ENCODE measurements at regions not wholly inside any gene's neighbourhood (a gene's known extent, or its start where the extent isn't known, plus 50 kb on each side); places are given as distances from the start of the nearest gene placed in this dataset.

DNA sequence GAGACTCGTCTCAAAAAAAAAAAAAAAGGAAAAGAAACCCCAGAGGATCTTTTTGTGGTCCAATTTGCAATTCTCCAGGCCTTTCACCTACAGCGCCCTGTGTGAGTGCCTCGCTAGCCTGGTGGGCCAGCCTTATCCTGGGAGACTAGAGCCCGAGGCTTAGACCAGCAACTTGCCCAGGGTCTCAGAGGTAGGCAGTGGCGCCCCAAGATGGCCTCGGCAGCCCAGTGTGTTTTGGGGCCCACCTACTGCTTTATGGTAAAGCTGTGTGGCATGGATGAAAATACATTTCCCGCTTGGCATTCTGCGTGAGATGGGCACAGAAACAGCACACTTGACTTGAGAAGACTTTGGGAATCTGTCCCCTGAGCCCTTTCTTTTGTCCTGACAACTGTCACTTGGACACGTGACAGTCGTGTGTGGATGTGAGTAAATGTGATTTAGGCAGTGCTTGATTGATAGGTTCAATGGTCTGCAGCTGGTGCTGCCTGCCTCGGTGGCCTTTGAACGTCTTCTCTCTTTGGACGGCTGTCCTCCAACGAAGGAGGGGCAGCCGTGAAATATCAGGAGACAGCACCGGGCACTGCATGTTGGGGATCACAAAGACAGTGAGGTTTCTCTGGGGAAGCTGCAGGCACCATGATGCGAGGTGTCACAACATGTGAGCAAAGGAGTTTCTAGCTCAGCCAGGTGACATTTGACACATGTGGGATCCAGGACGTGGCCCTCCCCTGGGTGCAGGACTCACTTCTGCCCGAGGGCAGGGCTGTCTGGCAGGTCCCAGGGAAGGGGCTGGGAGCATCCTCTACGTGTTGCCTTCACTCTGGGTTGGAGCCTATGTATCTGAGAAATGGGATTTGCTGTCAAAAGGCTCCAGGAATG lies 209.5 kb upstream of the TWIST2 start:
- no peak for DNase-seq

DNA sequence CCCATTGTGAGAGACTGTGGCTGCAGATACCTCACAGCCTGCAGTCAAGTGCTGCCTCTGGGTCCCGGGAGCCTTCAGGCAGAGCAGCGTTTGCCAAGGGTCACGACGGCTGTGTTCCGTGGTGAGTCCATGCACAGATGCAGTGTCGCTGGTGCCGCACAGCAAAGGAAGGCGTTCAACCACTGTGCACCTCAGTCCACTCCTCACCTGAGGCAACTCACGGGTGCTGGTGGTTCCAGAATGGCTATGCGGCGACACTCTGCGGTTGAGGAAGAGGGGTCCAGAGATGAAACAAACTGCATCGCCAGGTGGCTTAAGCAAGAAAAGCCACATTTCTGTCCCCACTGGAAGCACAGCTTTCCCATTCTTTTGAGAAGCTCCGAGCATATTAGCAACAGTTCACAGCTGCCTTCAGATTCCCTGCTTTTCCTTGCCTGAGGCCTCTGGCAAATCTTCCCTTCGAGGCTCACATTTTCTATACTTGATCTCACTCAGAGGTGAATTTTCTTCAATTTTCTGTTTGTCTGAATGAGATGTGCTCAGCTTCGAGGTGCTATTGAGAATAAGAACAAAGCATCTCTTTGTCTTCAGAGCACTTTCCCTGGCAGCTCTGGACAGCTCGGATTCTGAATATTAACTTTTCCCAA lies 208.8 kb upstream of the TWIST2 start:
- DNase-seq, result no peak

DNA sequence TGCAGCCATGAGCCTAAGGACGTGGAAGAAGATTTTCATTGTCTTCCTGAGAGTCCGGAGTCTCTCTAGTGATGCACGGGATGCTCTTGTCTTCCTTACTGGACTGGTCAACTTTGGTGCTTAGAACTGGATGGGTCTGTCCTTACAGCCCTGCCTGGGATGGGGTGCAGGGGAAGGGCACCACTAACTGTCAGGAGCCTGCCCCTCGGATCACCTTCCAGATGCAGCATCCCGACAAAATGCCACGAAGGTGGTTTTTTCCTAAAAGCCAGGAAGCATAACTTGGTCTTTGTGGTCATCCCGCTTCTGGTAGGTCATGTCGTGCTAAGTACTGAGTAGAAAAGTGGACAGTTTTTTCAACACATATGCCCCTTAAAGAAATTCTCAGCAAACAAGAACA lies 207.4 kb upstream of the TWIST2 start:
- DNase-seq, result no peak

DNA sequence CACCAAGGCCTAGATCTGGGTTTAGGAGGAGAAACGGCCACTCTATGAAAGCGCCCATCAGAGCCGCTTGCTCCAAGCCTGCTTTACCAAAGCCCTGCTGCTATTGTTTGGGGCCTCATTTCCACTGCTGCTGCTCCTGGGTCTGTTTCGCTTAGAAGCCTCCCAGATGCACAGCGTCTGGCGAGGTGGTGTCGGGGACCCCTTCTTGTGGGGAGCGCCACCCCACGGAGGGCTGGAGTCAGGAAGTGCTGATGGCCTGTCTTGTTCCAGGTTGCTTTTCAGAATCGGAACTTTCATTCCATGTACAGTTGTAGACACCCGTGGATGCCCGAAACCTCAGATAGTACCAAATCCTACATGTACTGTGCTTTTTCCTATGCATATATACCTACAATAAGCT lies 204.9 kb upstream of the TWIST2 start:
- no peak for DNase-seq

DNA sequence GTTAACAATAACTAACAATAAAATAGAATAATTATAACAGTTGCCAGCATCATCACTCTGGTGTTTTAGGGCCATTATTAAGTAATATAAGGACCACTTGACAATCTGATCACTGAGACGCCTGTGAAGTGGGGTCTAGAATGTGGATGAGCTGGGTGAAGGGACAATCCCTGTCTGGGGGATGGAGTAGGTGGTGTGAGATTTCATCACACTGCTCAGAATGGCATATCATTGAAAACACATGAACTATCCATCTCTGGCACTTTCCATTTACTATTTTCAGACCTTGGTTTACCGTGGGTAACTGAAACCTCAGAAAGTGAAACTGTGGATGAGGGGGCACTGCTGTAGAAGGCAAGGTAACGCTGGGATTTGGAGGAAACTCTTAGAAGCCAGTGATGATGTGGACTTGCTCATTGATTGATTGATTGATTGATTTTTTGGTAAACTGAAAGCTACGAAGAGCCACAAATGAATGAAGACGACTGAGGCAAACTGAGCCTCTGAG lies 204.4 kb upstream of the TWIST2 start:
- no peak for DNase-seq

DNA sequence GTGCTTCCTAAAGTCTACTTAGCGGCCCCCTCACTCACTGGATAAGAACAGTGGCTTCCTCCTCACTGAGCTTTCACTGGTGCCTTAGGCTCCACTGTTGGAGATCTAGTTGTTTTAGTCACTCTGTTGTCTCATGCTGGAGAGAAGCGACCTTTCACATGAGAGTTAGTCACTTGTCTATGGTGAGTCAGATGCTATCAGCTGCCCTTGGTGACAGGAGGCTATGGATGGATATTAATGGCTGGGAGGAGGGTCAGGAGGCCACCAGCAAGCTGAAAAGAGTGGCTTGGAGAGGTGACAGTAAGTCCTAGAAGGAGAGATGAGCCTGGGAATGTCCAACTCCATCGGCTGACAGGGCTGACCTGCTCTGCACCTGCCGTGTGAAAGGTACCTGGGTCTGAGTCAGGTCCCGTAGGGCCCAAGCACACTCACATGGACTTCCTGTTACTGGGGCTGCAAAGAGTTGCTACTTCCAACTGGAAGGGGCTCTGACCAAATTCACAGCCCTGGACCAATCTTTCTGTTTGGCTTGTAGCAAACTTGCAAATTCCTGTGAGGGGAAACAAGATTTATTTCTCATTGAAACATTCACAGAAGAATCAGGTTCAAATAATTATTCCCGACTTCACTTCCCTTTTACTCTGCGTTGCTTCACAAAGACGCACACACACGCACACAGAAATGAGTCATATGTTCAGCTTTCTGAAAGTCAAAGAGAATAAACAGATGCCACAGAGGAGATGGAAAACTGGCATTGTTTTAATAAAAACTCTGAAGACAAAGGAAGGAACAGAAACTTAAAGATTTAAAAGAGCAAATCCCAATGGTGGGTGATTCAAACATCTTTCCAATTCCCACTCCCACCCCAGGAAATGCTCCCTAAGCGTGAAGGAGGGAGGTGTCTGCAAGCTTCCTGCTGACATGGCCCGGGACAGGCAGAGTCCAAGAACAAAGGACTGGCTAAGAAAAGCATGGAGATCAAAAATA lies 203.5 kb upstream of the TWIST2 start:
- DNase-seq, result no peak

DNA sequence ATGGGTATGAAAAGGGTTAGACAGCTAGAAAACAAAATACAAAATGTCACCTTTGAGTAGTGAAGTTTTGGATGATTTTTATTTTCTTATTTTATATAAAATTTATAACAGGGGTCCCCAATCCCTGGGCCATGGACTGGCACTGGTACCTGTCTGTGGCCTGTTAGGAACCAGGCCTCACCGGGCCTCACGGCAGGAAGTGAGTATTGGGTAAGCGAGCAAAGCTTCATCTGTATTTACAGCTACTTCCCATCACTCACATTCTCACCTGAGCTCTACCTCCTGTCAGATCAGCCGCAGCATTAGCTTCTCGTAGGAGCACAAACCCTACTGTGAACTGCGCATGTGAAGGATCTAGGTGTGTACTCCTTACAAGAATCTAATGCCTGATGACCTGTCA lies 202.8 kb upstream of the TWIST2 start:
- no peak for DNase-seq

DNA sequence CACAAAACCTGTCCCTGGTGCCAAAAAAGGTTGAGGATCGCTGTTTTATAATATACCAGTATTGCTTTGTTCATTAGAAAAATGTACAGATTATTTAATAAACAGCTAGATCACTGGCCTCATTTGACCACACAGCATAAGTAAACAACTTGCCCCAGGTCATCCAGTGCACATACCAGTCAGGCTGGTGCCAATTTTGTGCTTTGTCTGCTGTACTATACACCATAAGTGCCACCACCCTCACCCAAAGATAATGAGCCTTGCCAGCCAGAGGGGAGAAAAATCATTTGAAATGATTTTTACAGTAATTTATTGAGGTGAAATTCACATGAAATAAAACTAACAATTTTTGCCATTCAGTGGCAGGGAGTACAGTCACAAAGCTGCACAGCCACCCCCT lies 202.2 kb upstream of the TWIST2 start:
- DNase-seq, result no peak

DNA sequence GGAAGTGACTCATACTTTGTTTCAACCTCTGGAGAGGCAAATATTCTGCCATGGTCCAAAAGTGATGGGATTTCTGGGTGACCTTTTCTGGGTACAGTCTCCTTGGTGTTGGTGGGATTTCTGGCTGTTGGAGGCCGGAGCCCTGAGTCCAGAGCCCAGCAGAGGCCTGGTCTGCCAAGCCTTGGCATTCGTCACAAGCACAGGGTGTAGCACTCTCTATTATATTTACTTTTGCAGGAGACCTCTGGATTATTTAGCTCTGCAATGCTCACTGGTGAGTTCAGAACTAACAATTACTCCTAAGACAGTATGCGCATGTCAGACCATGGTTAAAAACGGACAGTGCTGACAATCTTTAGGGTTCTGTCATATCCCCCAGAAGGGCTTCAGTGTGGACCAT lies 201.6 kb upstream of the TWIST2 start:
- no peak for DNase-seq

DNA sequence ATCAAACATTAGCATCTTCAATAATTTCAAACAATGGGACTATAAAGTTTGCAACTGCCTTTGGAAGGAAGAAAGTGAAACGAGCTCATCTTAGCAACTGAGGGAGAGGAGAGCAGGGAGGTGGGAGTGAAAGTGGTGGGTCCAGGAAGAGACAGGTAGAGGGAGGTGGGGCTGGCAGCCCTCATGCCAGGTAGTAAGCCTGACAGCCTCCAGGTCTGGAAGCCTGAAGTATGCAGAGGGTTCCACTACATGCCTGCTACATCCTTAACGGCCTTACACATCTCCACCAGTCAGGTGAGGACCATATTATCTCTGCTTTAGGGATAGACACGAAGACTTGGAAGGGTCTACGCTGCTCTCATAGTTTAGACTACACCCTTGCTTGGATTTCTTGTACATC lies 201.1 kb upstream of the TWIST2 start:
- no peak for DNase-seq

DNA sequence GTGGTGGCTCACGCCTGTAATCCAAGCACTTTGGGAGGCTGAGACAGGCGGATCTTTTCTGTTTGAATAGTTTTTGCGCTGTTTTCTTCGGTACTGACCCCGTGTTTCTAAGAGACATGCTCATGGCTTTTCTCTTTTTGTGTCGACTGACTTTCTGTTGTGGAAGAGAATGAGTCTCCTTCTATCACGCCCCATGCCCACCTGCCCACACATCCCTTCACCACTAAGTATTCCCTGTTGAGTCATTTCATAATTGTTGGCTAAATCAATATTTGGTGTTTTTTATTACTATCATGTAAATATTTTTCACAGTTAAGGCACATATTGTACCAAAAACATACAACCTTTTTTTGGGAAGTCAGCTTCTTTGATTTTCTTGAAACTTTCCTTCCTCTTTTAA lies 198.8 kb upstream of the TWIST2 start:
- DNase-seq, result no peak

DNA sequence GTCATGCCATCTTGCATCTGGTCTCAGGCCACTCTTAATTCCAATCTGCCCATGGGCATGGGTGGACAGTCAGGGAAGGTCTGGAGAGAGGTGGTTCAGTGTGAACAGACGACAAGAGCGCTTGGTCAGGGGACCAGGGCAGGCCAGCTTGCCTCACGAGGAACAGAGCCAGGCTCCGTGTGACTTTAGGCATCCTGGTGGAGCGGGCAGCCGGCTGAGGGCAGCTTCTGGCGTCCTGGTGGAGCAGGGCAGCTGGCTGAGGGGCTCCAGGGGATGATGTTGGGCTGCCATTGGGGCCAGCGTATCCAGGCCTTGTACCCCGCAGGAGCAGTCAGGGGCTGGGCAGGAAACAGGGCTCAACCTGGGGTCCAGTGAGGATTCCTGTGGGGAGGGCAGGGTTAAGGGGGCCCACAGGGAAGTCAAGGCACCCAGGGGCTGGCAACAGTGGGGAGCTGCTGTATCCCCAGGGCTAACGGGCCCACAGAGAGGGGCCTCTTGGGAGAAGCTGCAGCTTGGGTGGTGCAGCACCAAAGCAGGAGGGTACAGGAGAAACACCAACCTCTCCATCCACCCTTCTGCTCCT lies 197.9 kb upstream of the TWIST2 start:
- DNase-seq, result no peak

DNA sequence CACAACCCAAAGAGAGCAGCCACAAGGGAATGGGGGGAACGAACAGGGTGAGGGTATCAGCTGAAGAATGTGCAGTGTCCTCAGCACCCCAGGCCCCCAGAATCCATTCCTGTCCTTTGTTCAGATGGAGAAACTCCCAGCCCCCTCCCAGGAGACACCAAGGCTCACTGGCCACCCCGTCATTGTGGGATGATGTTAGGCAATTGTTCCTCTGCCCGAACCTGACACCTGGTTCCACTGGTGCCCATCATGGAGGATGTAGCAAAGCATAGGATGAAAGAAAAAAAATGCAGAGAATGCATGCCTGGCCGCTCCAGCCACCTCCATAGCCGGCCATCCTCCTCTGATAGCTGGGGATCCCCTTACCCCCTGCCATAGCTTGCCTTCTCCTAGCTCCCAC lies 197.3 kb upstream of the TWIST2 start:
- no peak for DNase-seq

DNA sequence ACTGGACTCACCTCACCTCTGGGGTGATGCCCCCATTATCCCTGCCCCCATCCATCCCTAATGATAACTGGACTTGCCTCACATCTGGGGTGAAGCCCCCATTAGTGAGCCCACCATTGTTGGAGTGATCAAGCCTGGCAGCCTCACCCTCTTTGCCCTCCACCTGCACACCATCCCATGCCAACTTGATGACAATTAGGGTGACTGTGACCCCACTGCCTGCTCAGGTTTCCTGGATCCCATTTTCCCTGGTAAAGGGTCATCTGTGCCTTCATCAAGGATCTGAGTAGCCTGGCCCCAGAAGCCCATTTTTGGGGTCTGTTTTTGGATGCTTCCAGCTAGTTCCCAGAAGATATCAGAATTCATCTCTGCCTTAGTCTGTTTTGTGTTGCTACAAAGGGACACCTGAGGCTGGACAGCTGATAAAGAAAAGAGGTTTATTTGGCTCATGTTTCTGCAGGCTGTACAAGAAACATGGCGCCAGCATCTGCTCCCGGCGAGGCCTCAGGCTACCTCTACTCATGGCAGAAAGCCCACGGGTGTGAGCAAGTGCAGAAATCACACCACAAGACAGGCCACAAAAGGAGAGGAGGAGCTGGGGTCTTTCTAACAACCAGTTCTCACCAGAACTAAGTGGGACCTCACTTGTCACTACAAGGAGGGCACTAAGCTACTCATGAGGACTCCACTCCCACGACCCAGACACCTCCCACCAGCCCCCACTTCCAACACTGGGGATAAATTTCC lies 196.4 kb upstream of the TWIST2 start:
- DNase-seq, result no peak

DNA sequence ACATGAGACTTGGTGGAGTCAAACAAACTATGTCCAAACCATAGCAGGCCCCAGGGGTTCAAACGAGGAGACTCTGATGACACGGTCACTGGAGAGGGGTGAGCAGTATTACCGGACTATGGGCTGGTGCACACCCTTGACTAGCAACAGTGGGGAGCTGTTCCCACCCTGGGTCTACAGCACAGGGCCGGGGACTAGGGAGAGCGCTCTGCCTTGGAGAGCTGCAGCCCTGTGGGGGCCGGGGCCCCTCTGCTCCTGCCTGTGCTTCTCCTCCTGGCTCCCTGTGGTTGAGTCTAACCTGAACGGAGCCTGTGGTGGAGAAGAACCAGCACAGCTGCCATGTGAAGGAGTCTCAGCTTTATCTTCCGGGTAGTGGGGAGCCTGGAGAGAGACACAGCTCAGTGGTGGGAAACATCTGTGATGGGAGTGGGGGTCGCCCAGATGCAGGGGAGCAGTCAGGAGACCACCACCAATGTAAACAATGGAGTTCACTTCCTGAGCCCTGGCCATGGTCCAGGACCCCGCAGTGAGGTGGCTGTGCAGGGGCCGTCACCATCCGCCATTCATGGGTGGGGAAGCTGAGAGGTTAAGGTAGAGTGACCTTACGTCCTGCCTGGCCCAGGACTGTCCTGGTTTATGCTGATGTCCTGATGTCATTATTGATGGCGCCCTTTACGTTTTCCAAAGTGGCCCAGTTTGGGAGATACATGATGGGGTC lies 195.7 kb upstream of the TWIST2 start:
- no peak for DNase-seq

DNA sequence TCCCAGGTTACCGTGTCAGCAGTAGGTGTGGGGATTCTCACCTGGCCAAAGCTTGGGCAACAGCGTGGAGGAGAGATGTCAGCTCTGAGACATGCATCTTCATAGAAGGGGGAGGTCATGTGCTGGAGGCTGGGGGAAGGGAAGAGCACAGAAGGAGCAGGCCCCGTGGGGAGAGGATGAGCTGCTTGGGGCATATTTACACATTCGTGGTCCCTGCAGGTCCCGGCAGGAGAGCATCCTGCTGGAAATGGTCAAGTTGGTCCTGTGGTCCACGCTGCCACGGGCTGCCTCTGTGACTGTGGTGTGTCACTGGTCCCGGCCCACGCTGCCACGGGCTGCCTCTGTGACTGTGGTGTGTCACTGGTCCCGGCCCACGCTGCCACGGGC lies 195.1 kb upstream of the TWIST2 start:
- no peak for DNase-seq

DNA sequence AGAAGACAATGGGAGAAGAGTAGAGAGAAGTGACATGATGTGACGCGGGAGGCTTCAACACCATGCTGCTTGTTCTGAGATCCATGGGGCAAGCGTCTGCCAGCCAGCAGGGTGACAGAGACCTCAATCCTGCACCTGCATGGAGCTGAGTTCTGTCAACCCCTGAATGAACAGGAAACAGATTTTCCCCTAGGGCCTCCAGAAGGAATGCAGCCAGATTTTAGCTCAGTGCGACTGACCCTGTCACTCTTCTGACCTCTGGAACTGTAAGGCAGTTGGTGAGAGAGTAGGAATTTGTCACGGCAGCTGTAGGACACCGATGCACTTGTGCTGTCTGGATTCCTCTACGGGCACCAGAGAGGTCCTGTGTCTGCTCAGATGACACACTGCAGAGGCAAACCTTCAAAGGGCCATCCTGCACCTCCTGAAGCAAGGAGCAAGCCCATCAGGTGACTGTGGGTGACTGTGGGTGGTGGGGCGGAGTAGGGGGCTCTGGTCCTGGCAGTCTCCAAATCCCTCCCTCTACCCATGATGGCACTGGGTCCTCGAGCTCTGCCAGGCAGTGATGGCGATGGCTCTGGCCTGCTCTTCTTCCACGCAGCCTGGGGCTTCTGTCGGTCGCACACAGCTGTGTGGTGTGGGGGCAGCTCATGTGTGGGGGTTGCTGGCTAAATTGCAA lies 194.3 kb upstream of the TWIST2 start:
- DNase-seq, result no peak

DNA sequence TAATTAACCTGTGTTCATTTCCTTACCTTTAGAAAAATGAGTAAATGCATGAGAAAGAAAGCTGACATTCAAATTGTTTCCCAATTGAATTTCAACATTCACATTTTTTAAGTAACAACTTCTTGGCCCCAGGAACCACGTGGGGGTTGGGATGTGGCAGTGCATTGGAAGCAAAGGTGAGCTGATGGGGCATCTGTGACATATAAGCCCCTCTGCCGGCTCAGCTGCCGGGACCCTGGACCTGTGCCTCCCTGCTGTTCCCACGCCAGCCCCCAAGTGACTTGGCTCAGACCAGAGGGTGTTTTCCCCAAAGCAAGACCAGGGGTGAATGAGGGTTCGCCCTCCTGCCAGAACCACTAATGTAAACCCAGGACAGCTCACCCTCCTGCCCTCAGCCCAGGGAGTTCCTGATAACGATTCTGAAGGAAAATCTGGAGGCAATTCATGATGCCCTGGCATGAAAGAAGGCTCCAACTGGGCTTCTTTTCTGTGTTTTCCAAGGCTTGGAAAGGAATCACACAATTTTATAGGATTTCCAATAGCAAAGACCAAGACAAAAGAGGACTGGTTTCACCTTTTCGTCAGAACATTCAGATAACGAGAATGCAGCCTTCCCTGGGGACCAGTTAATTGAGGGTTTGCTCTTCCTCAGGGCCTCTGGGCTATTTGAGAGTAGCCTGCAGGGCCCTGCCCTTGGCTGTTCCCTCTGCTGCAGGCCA lies 193.2 kb upstream of the TWIST2 start:
- DNase-seq, result no peak

DNA sequence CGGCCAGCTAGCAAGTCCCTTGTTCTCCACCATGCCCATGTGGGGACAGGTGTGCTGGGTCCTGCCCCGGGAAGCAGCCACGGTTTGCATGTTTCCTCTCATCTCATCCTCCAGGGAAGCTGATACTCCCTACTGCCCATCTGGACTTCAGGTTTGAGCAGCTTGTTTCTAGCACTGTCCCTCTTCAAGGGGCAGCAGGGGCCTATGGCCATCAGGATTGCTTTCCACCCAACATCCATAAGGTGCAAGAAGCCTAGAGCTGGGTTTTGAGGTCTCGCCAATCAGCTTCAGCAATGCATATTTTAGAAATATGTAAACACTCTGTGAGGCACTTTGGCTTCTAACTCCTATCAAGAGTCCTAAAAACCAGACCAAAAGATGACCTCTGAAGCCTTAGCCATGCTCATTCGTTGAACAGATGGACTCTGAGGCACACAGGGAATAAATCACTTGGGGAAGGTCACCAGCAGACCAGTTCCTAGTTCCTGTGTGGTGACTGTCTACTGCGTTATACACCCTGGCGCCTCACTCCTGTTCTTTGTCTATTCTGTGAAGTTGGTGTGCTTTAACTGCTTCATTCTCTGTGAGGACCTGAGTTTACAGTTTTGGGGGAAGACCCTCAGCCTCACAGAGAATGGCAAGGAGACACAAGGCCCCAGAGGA lies 192.6 kb upstream of the TWIST2 start:
- DNase-seq, result no peak
